ENCODE measurements at regions not wholly inside any gene's neighbourhood (a gene's known extent, or its start where the extent isn't known, plus 50 kb on each side); places are given as distances from the start of the nearest gene placed in this dataset.
"Not testable (repeated sequence)": the region's sequence is repeated elsewhere in the genome, so short reads cannot be mapped to it uniquely, and the experiment has no call there.

- DNase-seq = no peak
These were observed 127.4 kb upstream of the TRIM2 start for GRCh38 chr4:153076861-153077260.

GRCh38 chr4:153079857-153080391 lies 124.3 kb upstream of the TRIM2 start:
- DNase-seq = no peak

GRCh38 chr4:153081006-153081580 lies 123.2 kb upstream of the TRIM2 start:
- no peak for DNase-seq

- DNase-seq = no peak
These were observed 122.5 kb upstream of the TRIM2 start for GRCh38 chr4:153081693-153082092.

- no peak for DNase-seq
These were observed 121.6 kb upstream of the TRIM2 start for GRCh38 chr4:153082322-153083301.

GRCh38 chr4:153083447-153083947 lies 120.7 kb upstream of the TRIM2 start:
- peak; percentile 89 to 94 for DNase-seq

- DNase-seq = no peak
These were observed 119.8 kb upstream of the TRIM2 start for GRCh38 chr4:153084224-153084979.

GRCh38 chr4:153084980-153085630 lies 119.1 kb upstream of the TRIM2 start:
- DNase-seq = peak; percentile 23 to 74

GRCh38 chr4:153087671-153088194 lies 116.5 kb upstream of the TRIM2 start:
- no peak for DNase-seq

- peak; percentile 96 to 97 for DNase-seq
These were observed 114.5 kb upstream of the TRIM2 start for GRCh38 chr4:153089742-153090141.

- peak in 1 of 2 experiments; percentile 36 for DNase-seq
These were observed 114.1 kb upstream of the TRIM2 start for GRCh38 chr4:153090181-153090580.

- DNase-seq = no peak
These were observed 113.4 kb upstream of the TRIM2 start for GRCh38 chr4:153090670-153091385.

GRCh38 chr4:153093396-153093795 lies 110.8 kb upstream of the TRIM2 start:
- DNase-seq = no peak

- DNase-seq = no peak
These were observed 110.4 kb upstream of the TRIM2 start for GRCh38 chr4:153093802-153094201.

- no peak for DNase-seq
These were observed 109.8 kb upstream of the TRIM2 start for GRCh38 chr4:153094435-153094834.

GRCh38 chr4:153095448-153096204 lies 108.6 kb upstream of the TRIM2 start:
- DNase-seq = no peak

- no peak for DNase-seq
These were observed 107.9 kb upstream of the TRIM2 start for GRCh38 chr4:153096344-153096743.

- DNase-seq = no peak
These were observed 105.8 kb upstream of the TRIM2 start for GRCh38 chr4:153098427-153098826.

GRCh38 chr4:153099391-153100140 lies 104.7 kb upstream of the TRIM2 start:
- no peak for DNase-seq

GRCh38 chr4:153106736-153107135 lies 97.5 kb upstream of the TRIM2 start:
- not testable (repeated sequence) for DNase-seq

All from NCI-H526 (cell line).